Osteoblast (primary cell): ENCODE measurements at regions not wholly inside any gene's neighbourhood (a gene's known extent, or its start where the extent isn't known, plus 50 kb on each side); places are given as distances from the start of the nearest gene placed in this dataset.

Experiments used
- DNase-seq: peaks from one replicate; pipeline ENCODE4 v3.0.0; 2011; ENCODE audit warnings: low spot score, mixed read lengths; ENCODE audit not compliant: insufficient read length; ENCODE audit errors: missing footprints
- H2AFZ ChIP-seq: 2 replicates; pipeline ENCODE4 v1.6.0; 2011; ENCODE audit warnings: mild to moderate bottlenecking, low read length
- H3K27ac ChIP-seq: 2 replicates; pipeline ENCODE4 v1.5.1; 2011; ENCODE audit warnings: mild to moderate bottlenecking, low read depth, low read length, moderate library complexity
- H3K27me3 ChIP-seq: 2 replicates; pipeline ENCODE4 v1.6.0; 2012; ENCODE audit warnings: mild to moderate bottlenecking, control low read depth, inconsistent platforms, low read length, moderate library complexity; ENCODE audit not compliant: insufficient read depth
- H3K36me3 ChIP-seq: 2 replicates; pipeline ENCODE4 v1.5.1; 2011; ENCODE audit warnings: mild to moderate bottlenecking, low read length, control low read depth, moderate library complexity; ENCODE audit not compliant: insufficient read depth
- H3K4me1 ChIP-seq: 2 replicates; pipeline ENCODE4 v1.5.1; 2011; ENCODE audit warnings: mild to moderate bottlenecking, low read length, control low read depth, moderate library complexity; ENCODE audit not compliant: insufficient read depth
- H3K4me2 ChIP-seq: 2 replicates; pipeline ENCODE4 v1.6.0; 2011; ENCODE audit warnings: mild to moderate bottlenecking, low read length; ENCODE audit not compliant: insufficient read depth
- H3K4me3 ChIP-seq: fragments of 200-600 bp; sonication (generic); 3 replicates; pipeline ENCODE4 v1.5.1; 2012; ENCODE audit warnings: mild to moderate bottlenecking, low read length, inconsistent platforms; ENCODE audit not compliant: insufficient read depth
- H3K79me2 ChIP-seq: 2 replicates; pipeline ENCODE4 v1.6.0; 2012; ENCODE audit warnings: mild to moderate bottlenecking, low read length, control low read depth, inconsistent platforms; ENCODE audit not compliant: insufficient read depth
- H3K9me3 ChIP-seq: 2 replicates; pipeline ENCODE4 v1.5.1; 2011; ENCODE audit warnings: low read depth, low read length, control low read depth
- H4K20me1 ChIP-seq: 2 replicates; pipeline ENCODE4 v1.6.0; 2012; ENCODE audit warnings: mild to moderate bottlenecking, low read length, control low read depth; ENCODE audit not compliant: insufficient read depth
- CTCF ChIP-seq: IDR thresholded peaks from 2 replicates; pipeline ENCODE4 v1.5.1; 2011; ENCODE audit warnings: mild to moderate bottlenecking, low read depth, low read length, moderate library complexity; ENCODE audit errors: extremely low read depth

- H3K79me2 ChIP-seq = no peaks in the 10 kb centered on the region
- H3K9me3 ChIP-seq = no peaks in the 10 kb centered on the region
- TF ChIP-seq CTCF = no peak
- no peak overlapping the region for H2AFZ ChIP-seq
- no peaks in the 10 kb centered on the region for H4K20me1 ChIP-seq
- H3K36me3 ChIP-seq = no peaks in the 10 kb centered on the region
- H3K4me3 ChIP-seq = no peak overlapping the region
- no peak overlapping the region for H3K27ac ChIP-seq
- no peaks in the 10 kb centered on the region for H3K4me1 ChIP-seq
- no peak for DNase-seq
- no peaks in the 10 kb centered on the region for H3K27me3 ChIP-seq
- no peak overlapping the region for H3K4me2 ChIP-seq
These were observed 108.3 kb upstream of the CHL1 start for GRCh38 chr3:88267-88666.

GRCh38 chr3:93746-94145 is 102.8 kb upstream of the CHL1 start:
- Histone ChIP-seq H3K27ac (no peak overlapping the region), H3K9me3 (no peaks in the 10 kb centered on the region), H3K79me2 (no peaks in the 10 kb centered on the region), H3K4me2 (no peak overlapping the region), H3K36me3 (no peaks in the 10 kb centered on the region), H3K4me3 (no peak overlapping the region), H3K4me1 (no peaks in the 10 kb centered on the region), H4K20me1 (no peaks in the 10 kb centered on the region), H3K27me3 (no peaks in the 10 kb centered on the region), H2AFZ (no peak overlapping the region)
- no peak for DNase-seq
- no peak for TF ChIP-seq CTCF

- Histone ChIP-seq H3K27ac (no peak overlapping the region), H3K36me3 (no peaks in the 10 kb centered on the region), H3K79me2 (no peaks in the 10 kb centered on the region), H3K4me3 (no peak overlapping the region), H3K4me1 (no peaks in the 10 kb centered on the region), H2AFZ (no peak overlapping the region), H3K9me3 (no peaks in the 10 kb centered on the region), H4K20me1 (no peaks in the 10 kb centered on the region), H3K27me3 (no peaks in the 10 kb centered on the region), H3K4me2 (no peak overlapping the region)
- DNase-seq = no peak
- no peak for TF ChIP-seq CTCF
These were observed 100.3 kb upstream of the CHL1 start for GRCh38 chr3:96259-96658.

GRCh38 chr3:97417-98258 is 98.9 kb upstream of the CHL1 start:
- Histone ChIP-seq H3K79me2 (no peaks in the 10 kb centered on the region), H3K9me3 (no peaks in the 10 kb centered on the region), H3K4me1 (no peaks in the 10 kb centered on the region), H2AFZ (no peak overlapping the region), H4K20me1 (no peaks in the 10 kb centered on the region), H3K27ac (no peak overlapping the region), H3K36me3 (no peaks in the 10 kb centered on the region), H3K27me3 (no peaks in the 10 kb centered on the region), H3K4me2 (no peak overlapping the region), H3K4me3 (no peak overlapping the region)
- TF ChIP-seq CTCF = no peak
- DNase-seq = no peak
